ENCODE measurements at regions not wholly inside any gene's neighbourhood (a gene's known extent, or its start where the extent isn't known, plus 50 kb on each side); places are given as distances from the start of the nearest gene placed in this dataset.

GRCh38 chr4:175953960-175954521 lies 111.6 kb upstream of the WDR17 start:
- Mint-ChIP-seq H3K4me3 (no peak overlapping the region), H3K36me3 (no peaks in the 10 kb centered on the region), H3K27me3 (ENCODE audit: insufficient read depth, low read depth) (no peaks in the 10 kb centered on the region), H3K4me1 (peaks cover 3% of the 10 kb centered on the region), H3K27ac (peak overlapping the region; percentile 65), H3K9me3 (peaks cover 4% of the 10 kb centered on the region)
- H3K4me3 ChIP-seq, result no peak overlapping the region
- H3K9me3 ChIP-seq (ENCODE audit: low read depth), result no peaks in the 10 kb centered on the region
- H3K27me3 ChIP-seq, result no peaks in the 10 kb centered on the region
- no peak overlapping the region for H3K27ac ChIP-seq
- no peaks in the 10 kb centered on the region for H3K36me3 ChIP-seq
- peak; percentile 4 for DNase-seq (ENCODE audit: low spot score)
- no peaks in the 10 kb centered on the region for H3K79me2 ChIP-seq (ENCODE audit: low read depth)
- no peaks in the 10 kb centered on the region for H4K20me1 ChIP-seq (ENCODE audit: low read depth)
- H3F3A ChIP-seq (ENCODE audit: low read depth), result no peaks in the 10 kb centered on the region
- TF ChIP-seq EZH2phosphoT487 (IDR thresholded peaks at IDR 0.05) (no peak), CTCF (IDR thresholded peaks at IDR 0.05) (peak; percentile 44), EZH2 (IDR thresholded peaks at IDR 0.05) (no peak)
- H3K9ac ChIP-seq, result no peak overlapping the region
- no peak overlapping the region for H2AFZ ChIP-seq (replicated peaks)
- H3K4me1 ChIP-seq, result no peaks in the 10 kb centered on the region
- H3K4me2 ChIP-seq, result no peak overlapping the region

- no peaks in the 10 kb centered on the region for H3K4me1 ChIP-seq
- H3K4me1 Mint-ChIP-seq, result peaks cover 3% of the 10 kb centered on the region
- no peak overlapping the region for H2AFZ ChIP-seq (replicated peaks)
- H3K27me3 Mint-ChIP-seq (ENCODE audit: insufficient read depth, low read depth), result no peaks in the 10 kb centered on the region
- H3K27me3 ChIP-seq, result no peaks in the 10 kb centered on the region
- H3K79me2 ChIP-seq (ENCODE audit: low read depth), result no peaks in the 10 kb centered on the region
- no peak overlapping the region for H3K4me3 ChIP-seq
- DNase-seq (ENCODE audit: low spot score), result no peak
- H3K9me3 ChIP-seq (ENCODE audit: low read depth), result no peaks in the 10 kb centered on the region
- H3K9ac ChIP-seq, result no peak overlapping the region
- no peaks in the 10 kb centered on the region for H3F3A ChIP-seq (ENCODE audit: low read depth)
- TF ChIP-seq EZH2 (IDR thresholded peaks at IDR 0.05) (no peak), CTCF (IDR thresholded peaks at IDR 0.05) (no peak), EZH2phosphoT487 (IDR thresholded peaks at IDR 0.05) (no peak)
- H3K4me3 Mint-ChIP-seq, result no peak overlapping the region
- H3K36me3 ChIP-seq, result no peaks in the 10 kb centered on the region
- peak overlapping the region; percentile 65 for H3K27ac Mint-ChIP-seq
- no peaks in the 10 kb centered on the region for H3K36me3 Mint-ChIP-seq
- H3K4me2 ChIP-seq, result no peak overlapping the region
- no peaks in the 10 kb centered on the region for H4K20me1 ChIP-seq (ENCODE audit: low read depth)
- peaks cover 4% of the 10 kb centered on the region for H3K9me3 Mint-ChIP-seq
- no peak overlapping the region for H3K27ac ChIP-seq
These were observed 111.0 kb upstream of the WDR17 start for GRCh38 chr4:175954685-175955084.

- H3K27ac ChIP-seq, result no peak overlapping the region
These were observed 104.0 kb upstream of the WDR17 start for GRCh38 chr4:175961604-175962003.

More at GRCh38 chr4:175961604-175962003, 104.0 kb upstream of the WDR17 start:
- no peak overlapping the region for H3K4me3 ChIP-seq
- no peaks in the 10 kb centered on the region for H4K20me1 ChIP-seq (ENCODE audit: low read depth)
- Mint-ChIP-seq H3K36me3 (no peaks in the 10 kb centered on the region), H3K4me3 (no peak overlapping the region), H3K27me3 (ENCODE audit: insufficient read depth, low read depth) (no peaks in the 10 kb centered on the region), H3K4me1 (no peaks in the 10 kb centered on the region), H3K9me3 (no peaks in the 10 kb centered on the region), H3K27ac (no peak overlapping the region)
- H3K79me2 ChIP-seq (ENCODE audit: low read depth), result no peaks in the 10 kb centered on the region
- DNase-seq (ENCODE audit: low spot score), result no peak
- no peaks in the 10 kb centered on the region for H3F3A ChIP-seq (ENCODE audit: low read depth)
- H2AFZ ChIP-seq (replicated peaks), result no peak overlapping the region
- no peaks in the 10 kb centered on the region for H3K9me3 ChIP-seq (ENCODE audit: low read depth)
- H3K4me2 ChIP-seq, result no peak overlapping the region
- H3K36me3 ChIP-seq, result no peaks in the 10 kb centered on the region
- TF ChIP-seq EZH2 (IDR thresholded peaks at IDR 0.05), result no peak
- no peak for TF ChIP-seq CTCF (IDR thresholded peaks at IDR 0.05)
- TF ChIP-seq EZH2phosphoT487 (IDR thresholded peaks at IDR 0.05), result no peak
- H3K9ac ChIP-seq, result no peak overlapping the region
- no peaks in the 10 kb centered on the region for H3K27me3 ChIP-seq
- H3K4me1 ChIP-seq, result no peaks in the 10 kb centered on the region
